ENCODE measurements at regions not wholly inside any gene's neighbourhood (a gene's known extent, or its start where the extent isn't known, plus 50 kb on each side); places are given as distances from the start of the nearest gene placed in this dataset.
"Not testable (repeated sequence)": the region's sequence is repeated elsewhere in the genome, so short reads cannot be mapped to it uniquely, and the experiment has no call there.

GRCh38 chrX:137747244-137748043 is 181.5 kb downstream of the ZIC3 start:
- WGBS (ENCODE audit: insufficient coverage) = 28% methylated on average over 5 of the region's 14 CpGs
- H3K4me1 ChIP-seq (ENCODE audit: control insufficient read depth, insufficient read depth, low read length) = no peaks in the 10 kb centered on the region
- H3K36me3 ChIP-seq (ENCODE audit: control insufficient read depth, insufficient read depth, low read length) = no peaks in the 10 kb centered on the region
- H3K4me3 ChIP-seq (ENCODE audit: low read length) = no peak overlapping the region
- no peak overlapping the region for H3K27ac ChIP-seq (ENCODE audit: low read length)
- peaks cover 11% of the 10 kb centered on the region for H3K27me3 ChIP-seq (ENCODE audit: control insufficient read depth, insufficient read depth, low read length)
- no peaks in the 10 kb centered on the region for H3K9me3 ChIP-seq (replicated peaks; ENCODE audit: control insufficient read depth, low read depth, low read length)
- peak; percentile 17 for DNase-seq

- Histone ChIP-seq H3K4me3 (ENCODE audit: low read length) (no peak overlapping the region), H3K9me3 (replicated peaks; ENCODE audit: control insufficient read depth, low read depth, low read length) (no peaks in the 10 kb centered on the region), H3K36me3 (ENCODE audit: control insufficient read depth, insufficient read depth, low read length) (no peaks in the 10 kb centered on the region), H3K27me3 (ENCODE audit: control insufficient read depth, insufficient read depth, low read length) (peaks cover 11% of the 10 kb centered on the region), H3K27ac (ENCODE audit: low read length) (no peak overlapping the region), H3K4me1 (ENCODE audit: control insufficient read depth, insufficient read depth, low read length) (no peaks in the 10 kb centered on the region)
- WGBS (ENCODE audit: insufficient coverage) = 44% methylated on average over 5 of the region's 7 CpGs
- DNase-seq = no peak
Observed at GRCh38 chrX:137748827-137749226, 182.9 kb downstream of the ZIC3 start.

- H3K4me3 ChIP-seq (ENCODE audit: low read length) = no peak overlapping the region
- no CpG with 5 or more reads among the region's 3 CpGs for WGBS (ENCODE audit: insufficient coverage)
- no peaks in the 10 kb centered on the region for H3K4me1 ChIP-seq (ENCODE audit: control insufficient read depth, insufficient read depth, low read length)
- no peaks in the 10 kb centered on the region for H3K36me3 ChIP-seq (ENCODE audit: control insufficient read depth, insufficient read depth, low read length)
- H3K27ac ChIP-seq (ENCODE audit: low read length) = no peak overlapping the region
- DNase-seq = peak; percentile 1
- H3K27me3 ChIP-seq (ENCODE audit: control insufficient read depth, insufficient read depth, low read length) = peaks cover 11% of the 10 kb centered on the region
- H3K9me3 ChIP-seq (replicated peaks; ENCODE audit: control insufficient read depth, low read depth, low read length) = no peaks in the 10 kb centered on the region
Observed at GRCh38 chrX:137749246-137749645, 183.3 kb downstream of the ZIC3 start.

GRCh38 chrX:137771537-137771936 is 205.6 kb downstream of the ZIC3 start:
- H3K27ac ChIP-seq (ENCODE audit: low read length) = no peak overlapping the region
- WGBS (ENCODE audit: insufficient coverage) = 57% methylated on average over 1 of the region's 2 CpGs
- H3K36me3 ChIP-seq (ENCODE audit: control insufficient read depth, insufficient read depth, low read length) = no peaks in the 10 kb centered on the region
- H3K4me3 ChIP-seq (ENCODE audit: low read length) = no peak overlapping the region
- no peaks in the 10 kb centered on the region for H3K9me3 ChIP-seq (replicated peaks; ENCODE audit: control insufficient read depth, low read depth, low read length)
- no peak for DNase-seq
- H3K27me3 ChIP-seq (ENCODE audit: control insufficient read depth, insufficient read depth, low read length) = no peaks in the 10 kb centered on the region
- no peaks in the 10 kb centered on the region for H3K4me1 ChIP-seq (ENCODE audit: control insufficient read depth, insufficient read depth, low read length)

GRCh38 chrX:137792214-137792613 is 226.3 kb downstream of the ZIC3 start:
- no peak overlapping the region for H3K27ac ChIP-seq (ENCODE audit: low read length)
- WGBS (ENCODE audit: insufficient coverage) = 77% methylated on average over 4 of the region's 8 CpGs
- H3K36me3 ChIP-seq (ENCODE audit: control insufficient read depth, insufficient read depth, low read length) = no peaks in the 10 kb centered on the region
- no peak for DNase-seq
- no peaks in the 10 kb centered on the region for H3K4me1 ChIP-seq (ENCODE audit: control insufficient read depth, insufficient read depth, low read length)
- no peaks in the 10 kb centered on the region for H3K9me3 ChIP-seq (replicated peaks; ENCODE audit: control insufficient read depth, low read depth, low read length)
- peaks cover 9% of the 10 kb centered on the region for H3K27me3 ChIP-seq (ENCODE audit: control insufficient read depth, insufficient read depth, low read length)
- no peak overlapping the region for H3K4me3 ChIP-seq (ENCODE audit: low read length)

GRCh38 chrX:137797926-137798325 is 232.0 kb downstream of the ZIC3 start:
- not testable (repeated sequence) for H3K36me3 ChIP-seq (ENCODE audit: control insufficient read depth, insufficient read depth, low read length); H3K4me1 ChIP-seq (ENCODE audit: control insufficient read depth, insufficient read depth, low read length); H3K9me3 ChIP-seq (replicated peaks; ENCODE audit: control insufficient read depth, low read depth, low read length); H3K27ac ChIP-seq (ENCODE audit: low read length); DNase-seq; H3K4me3 ChIP-seq (ENCODE audit: low read length); H3K27me3 ChIP-seq (ENCODE audit: control insufficient read depth, insufficient read depth, low read length)
- no CpG with 5 or more reads among the region's 3 CpGs for WGBS (ENCODE audit: insufficient coverage)

GRCh38 chrX:137823257-137823656 is 257.3 kb downstream of the ZIC3 start:
- H3K27ac ChIP-seq (ENCODE audit: low read length) = no peak overlapping the region
- no CpG with 5 or more reads among the region's 1 CpG for WGBS (ENCODE audit: insufficient coverage)
- no peak for DNase-seq
- no peaks in the 10 kb centered on the region for H3K4me1 ChIP-seq (ENCODE audit: control insufficient read depth, insufficient read depth, low read length)
- no peaks in the 10 kb centered on the region for H3K36me3 ChIP-seq (ENCODE audit: control insufficient read depth, insufficient read depth, low read length)
- H3K27me3 ChIP-seq (ENCODE audit: control insufficient read depth, insufficient read depth, low read length) = no peaks in the 10 kb centered on the region
- no peak overlapping the region for H3K4me3 ChIP-seq (ENCODE audit: low read length)
- no peaks in the 10 kb centered on the region for H3K9me3 ChIP-seq (replicated peaks; ENCODE audit: control insufficient read depth, low read depth, low read length)

GRCh38 chrX:137847376-137847775 is 281.4 kb downstream of the ZIC3 start:
- peaks cover 4% of the 10 kb centered on the region for H3K27me3 ChIP-seq (ENCODE audit: control insufficient read depth, insufficient read depth, low read length)
- H3K27ac ChIP-seq (ENCODE audit: low read length) = no peak overlapping the region
- H3K4me3 ChIP-seq (ENCODE audit: low read length) = no peak overlapping the region
- WGBS (ENCODE audit: insufficient coverage) = no CpG with 5 or more reads among the region's 2 CpGs
- peaks cover 6% of the 10 kb centered on the region for H3K4me1 ChIP-seq (ENCODE audit: control insufficient read depth, insufficient read depth, low read length)
- H3K36me3 ChIP-seq (ENCODE audit: control insufficient read depth, insufficient read depth, low read length) = no peaks in the 10 kb centered on the region
- peak; percentile 77 for DNase-seq
- no peaks in the 10 kb centered on the region for H3K9me3 ChIP-seq (replicated peaks; ENCODE audit: control insufficient read depth, low read depth, low read length)

GRCh38 chrX:137848266-137848905 is 282.5 kb downstream of the ZIC3 start:
- Histone ChIP-seq H3K9me3 (replicated peaks; ENCODE audit: control insufficient read depth, low read depth, low read length) (no peaks in the 10 kb centered on the region), H3K27ac (ENCODE audit: low read length) (peak overlapping the region; percentile 31), H3K36me3 (ENCODE audit: control insufficient read depth, insufficient read depth, low read length) (no peaks in the 10 kb centered on the region), H3K4me3 (ENCODE audit: low read length) (no peak overlapping the region), H3K4me1 (ENCODE audit: control insufficient read depth, insufficient read depth, low read length) (peaks cover 6% of the 10 kb centered on the region), H3K27me3 (ENCODE audit: control insufficient read depth, insufficient read depth, low read length) (peaks cover 4% of the 10 kb centered on the region)
- DNase-seq = peak; percentile 11
- 35% methylated on average over 3 of the region's 11 CpGs for WGBS (ENCODE audit: insufficient coverage)

GRCh38 chrX:137852502-137852901 is 286.6 kb downstream of the ZIC3 start:
- no peaks in the 10 kb centered on the region for H3K36me3 ChIP-seq (ENCODE audit: control insufficient read depth, insufficient read depth, low read length)
- H3K4me1 ChIP-seq (ENCODE audit: control insufficient read depth, insufficient read depth, low read length) = peaks cover 6% of the 10 kb centered on the region
- peaks cover 4% of the 10 kb centered on the region for H3K27me3 ChIP-seq (ENCODE audit: control insufficient read depth, insufficient read depth, low read length)
- no peak overlapping the region for H3K27ac ChIP-seq (ENCODE audit: low read length)
- no peak for DNase-seq
- WGBS (ENCODE audit: insufficient coverage) = no CpG with 5 or more reads among the region's 2 CpGs
- no peak overlapping the region for H3K4me3 ChIP-seq (ENCODE audit: low read length)
- H3K9me3 ChIP-seq (replicated peaks; ENCODE audit: control insufficient read depth, low read depth, low read length) = no peaks in the 10 kb centered on the region

All from muscle of leg (tissue), 3 donors.